Tibial artery (tissue), 4 donors: ENCODE measurements at regions not wholly inside any gene's neighbourhood (a gene's known extent, or its start where the extent isn't known, plus 50 kb on each side); places are given as distances from the start of the nearest gene placed in this dataset.
A peak's percentile ranks its signal among the peaks of the same experiment; 100 is the strongest.
"Not testable (repeated sequence)": the region's sequence is repeated elsewhere in the genome, so short reads cannot be mapped to it uniquely, and the experiment has no call there.

Experiments
- DNase-seq, 2 donors: peaks; one replicate each; pipeline ENCODE4 v3.0.0-alpha.2; 2019
- H3K27ac ChIP-seq, 2 donors: fragments of 200-600 bp; sonication (generic) in 1 of 2; 1 replicate in 1 of 2; 2 replicates in 1 of 2; pipeline ENCODE4 v1.5.1; 2018 to 2019; ENCODE audit warnings: mild to moderate bottlenecking in 1 of 2
- H3K27me3 ChIP-seq, 2 donors: fragments of 200-600 bp; sonication (generic) in 1 of 2; one replicate each; pipeline versions ENCODE4 v1.5.1 to v1.6.0; 2016 to 2019
- H3K36me3 ChIP-seq, 3 donors: fragments of 200-600 bp; sonication (generic) in 2 of 3; one replicate each; pipeline ENCODE4 v1.5.1; 2016 to 2019; ENCODE audit warnings: mild to moderate bottlenecking in 2 of 3
- H3K4me1 ChIP-seq, 4 donors: fragments of 200-600 bp; sonication (generic) in 2 of 4; 1 replicate in 3 of 4; 2 replicates in 1 of 4; pipeline ENCODE4 v1.5.1; 2016 to 2019
- H3K4me3 ChIP-seq, 2 donors: fragments of 200-600 bp; sonication (generic) in 1 of 2; 1 replicate in 1 of 2; 2 replicates in 1 of 2; pipeline ENCODE4 v1.5.1; 2018 to 2019; ENCODE audit warnings: mild to moderate bottlenecking in 2 of 2
- H3K9me3 ChIP-seq, 3 donors: fragments of 200-600 bp; sonication (generic) in 1 of 3; one replicate each; pipeline ENCODE4 v1.5.1; 2016 to 2019
- CTCF ChIP-seq, 2 experiments: fragments of 200-600 bp in 1 of 2; fragments of 450-650 bp in 1 of 2; IDR thresholded peaks; one replicate each; pipeline ENCODE4 v1.5.1; 2017 to 2019; ENCODE audit warnings: antibody characterized with exemption in 2 of 2, mild to moderate bottlenecking in 1 of 2, moderate library complexity in 1 of 2
- intact Hi-C: fragments of 100-400 bp; cut with DNase I; formaldehyde crosslinking; loops from one replicate; pipeline ENCODE4 v1.15.0; 2023; ENCODE audit warnings: low total_unique reads

- H3K4me3 ChIP-seq, result no peak overlapping the region
- no peaks in the 10 kb centered on the region for H3K9me3 ChIP-seq
- intact Hi-C loops, result no loop called here
- TF ChIP-seq CTCF (IDR thresholded peaks at IDR 0.05), result no peak
- H3K27me3 ChIP-seq, result no peaks in the 10 kb centered on the region
- peak; percentile 70 to 74 for DNase-seq
- peak overlapping the region; percentile 39 to 65 for H3K27ac ChIP-seq
- no peaks in the 10 kb centered on the region for H3K36me3 ChIP-seq
- peaks cover 0 to 43% (median 16%) of the 10 kb centered on the region in 4 donors for H3K4me1 ChIP-seq
Measured at GRCh38 chr1:192489748-192490147, 85.8 kb upstream of the RGS1 start.

- DNase-seq, result no peak
- Histone ChIP-seq H3K4me1 (peaks cover 0 to 38% (median 14%) of the 10 kb centered on the region in 4 donors), H3K4me3 (no peak overlapping the region), H3K9me3 (no peaks in the 10 kb centered on the region), H3K27ac (no peak overlapping the region), H3K36me3 (no peaks in the 10 kb centered on the region), H3K27me3 (no peaks in the 10 kb centered on the region)
- TF ChIP-seq CTCF (IDR thresholded peaks at IDR 0.05), result no peak
- intact Hi-C loops, result no loop called here
Measured at GRCh38 chr1:192491804-192492554, 83.6 kb upstream of the RGS1 start.

GRCh38 chr1:192493584-192493983 lies 82.0 kb upstream of the RGS1 start:
- no peak for TF ChIP-seq CTCF (IDR thresholded peaks at IDR 0.05)
- H3K4me1 ChIP-seq, result peaks cover 0 to 31% (median 11%) of the 10 kb centered on the region in 4 donors
- H3K4me3 ChIP-seq, result no peak overlapping the region
- H3K27ac ChIP-seq, result no peak overlapping the region
- intact Hi-C loops, result no loop called here
- H3K36me3 ChIP-seq, result no peaks in the 10 kb centered on the region
- H3K27me3 ChIP-seq, result no peaks in the 10 kb centered on the region
- no peaks in the 10 kb centered on the region for H3K9me3 ChIP-seq
- DNase-seq, result no peak

GRCh38 chr1:192496369-192497056 lies 79.1 kb upstream of the RGS1 start:
- Histone ChIP-seq H3K36me3 (no peaks in the 10 kb centered on the region), H3K4me3 (no peak overlapping the region), H3K4me1 (peaks cover 0 to 9% (median 4%) of the 10 kb centered on the region in 4 donors), H3K27me3 (no peaks in the 10 kb centered on the region), H3K27ac (peak overlapping the region in 1 of 2 donors; percentile 29), H3K9me3 (no peaks in the 10 kb centered on the region)
- no peak for TF ChIP-seq CTCF (IDR thresholded peaks at IDR 0.05)
- intact Hi-C loops, result no loop called here
- no peak for DNase-seq

- H3K27me3 ChIP-seq, result no peaks in the 10 kb centered on the region
- H3K4me3 ChIP-seq, result no peak overlapping the region
- DNase-seq, result no peak
- intact Hi-C loops, result no loop called here
- H3K4me1 ChIP-seq, result peaks cover 0 to 9% (median 4%) of the 10 kb centered on the region in 4 donors
- no peak overlapping the region for H3K27ac ChIP-seq
- no peaks in the 10 kb centered on the region for H3K9me3 ChIP-seq
- no peak for TF ChIP-seq CTCF (IDR thresholded peaks at IDR 0.05)
- no peaks in the 10 kb centered on the region for H3K36me3 ChIP-seq
Measured at GRCh38 chr1:192497214-192497794, 78.3 kb upstream of the RGS1 start.

GRCh38 chr1:192498092-192498491 lies 77.5 kb upstream of the RGS1 start:
- H3K27ac ChIP-seq, H3K9me3 ChIP-seq, DNase-seq, H3K4me1 ChIP-seq, H3K36me3 ChIP-seq, H3K4me3 ChIP-seq, intact Hi-C loops, H3K27me3 ChIP-seq: not testable (repeated sequence)

GRCh38 chr1:192499061-192499581 lies 76.5 kb upstream of the RGS1 start:
- H3K36me3 ChIP-seq, intact Hi-C loops, DNase-seq, H3K27ac ChIP-seq, H3K4me3 ChIP-seq, H3K9me3 ChIP-seq, H3K27me3 ChIP-seq, H3K4me1 ChIP-seq: not testable (repeated sequence)

- intact Hi-C loops, H3K4me3 ChIP-seq, H3K9me3 ChIP-seq, H3K36me3 ChIP-seq, H3K27ac ChIP-seq, H3K4me1 ChIP-seq, H3K27me3 ChIP-seq, DNase-seq: not testable (repeated sequence)
Measured at GRCh38 chr1:192500541-192500940, 75.0 kb upstream of the RGS1 start.
